ENCODE measurements at regions not wholly inside any gene's neighbourhood (a gene's known extent, or its start where the extent isn't known, plus 50 kb on each side); places are given as distances from the start of the nearest gene placed in this dataset.

- Histone ChIP-seq H3K4me3 (ENCODE audit: insufficient read depth, low read depth, low read length) (no peak overlapping the region), H3K56ac (ENCODE audit: extremely low read depth, insufficient read depth, low read length) (no peak overlapping the region), H3K9me3 (ENCODE audit: control insufficient read depth, insufficient read depth, low read length) (no peaks in the 10 kb centered on the region), H3K4me2 (ENCODE audit: low read depth, low read length) (no peak overlapping the region), H3K79me1 (ENCODE audit: low read depth in 1 of 2, low read length in 2 of 2) (no peaks in the 10 kb centered on the region), H3K36me3 (ENCODE audit: control insufficient read depth, insufficient read depth, low read length) (no peaks in the 10 kb centered on the region), H3K4ac (ENCODE audit: low read depth, low read length) (no peak overlapping the region), H2AFZ (replicated peaks; ENCODE audit: low read length, poor library complexity) (no peak overlapping the region), H2BK15ac (ENCODE audit: low read depth, low read length) (no peak overlapping the region), H3K27ac (ENCODE audit: insufficient read depth, low read length) (no peak overlapping the region), H3K9ac (ENCODE audit: low read depth, low read length) (no peak overlapping the region), H4K91ac (ENCODE audit: insufficient read depth, low read depth, low read length) (no peak overlapping the region), H3K14ac (replicated peaks; ENCODE audit: low read depth, low read length) (no peak overlapping the region), H2BK20ac (ENCODE audit: low read depth, low read length) (no peak overlapping the region), H3K18ac (ENCODE audit: low read depth, low read length) (no peak overlapping the region), H3K23ac (ENCODE audit: low read depth, low read length) (no peak overlapping the region), H2AK9ac (replicated peaks; ENCODE audit: low read depth, low read length, poor library complexity) (no peak overlapping the region), H3K27me3 (ENCODE audit: control insufficient read depth, insufficient read depth, low read length) (peaks cover 8% of the 10 kb centered on the region), H2AK5ac (ENCODE audit: low read depth, low read length) (no peak overlapping the region), H2BK120ac (ENCODE audit: low read depth, low read length) (no peak overlapping the region), H4K5ac (ENCODE audit: low read depth, low read length) (no peak overlapping the region), H2BK5ac (ENCODE audit: low read depth, low read length, poor library complexity, severe bottlenecking) (no peak overlapping the region), H4K20me1 (ENCODE audit: insufficient read depth, low read length) (no peaks in the 10 kb centered on the region), H3K4me1 (ENCODE audit: control insufficient read depth, insufficient read depth, low read length) (no peaks in the 10 kb centered on the region), H4K8ac (ENCODE audit: low read depth in 2 of 2, low read length in 2 of 2) (no peak overlapping the region), H3K9me1 (ENCODE audit: insufficient read depth, low read length) (no peaks in the 10 kb centered on the region)
- 80% methylated on average over 1 of the region's 3 CpGs; no CpG with 5 or more reads in 1 of the 2 experiments for WGBS, 2 experiments (ENCODE audit: extremely low coverage in 2 of 2, insufficient read length in 1 of 2)
- dilution Hi-C loops (cut with HindIII; ENCODE audit: low sequenced_read_pairs, unreplicated experiment) (no loop called here), in situ Hi-C loops (cut with MboI; ENCODE audit: low sequenced_read_pairs) (no loop called here), intact Hi-C loops (cut with micrococcal nuclease) (no loop called here)
- TF ChIP-seq SMC3 (IDR thresholded peaks at IDR 0.05; ENCODE audit: low read depth, low read length) = no peak
- no peak for TF ChIP-seq MAZ (IDR thresholded peaks at IDR 0.05; ENCODE audit: borderline replicate concordance, low read depth, low read length)
- TF ChIP-seq POLR2A (IDR thresholded peaks at IDR 0.05; ENCODE audit: low read depth, low read length) = no peak
- no peak for TF ChIP-seq CTCF (conservative IDR thresholded peaks at IDR 0.05; ENCODE audit: low read depth, low read length)
- no peak for TF ChIP-seq FOS (IDR thresholded peaks at IDR 0.05; ENCODE audit: low read depth, low read length)
- TF ChIP-seq MAFK (IDR thresholded peaks at IDR 0.05; ENCODE audit: low read depth, low read length) = no peak
- TF ChIP-seq ELK1 (IDR thresholded peaks at IDR 0.05; ENCODE audit: borderline replicate concordance, low read depth, low read length) = no peak
- no peak for TF ChIP-seq USF2 (IDR thresholded peaks at IDR 0.05; ENCODE audit: low read depth, low read length)
- TF ChIP-seq CHD1 (IDR thresholded peaks at IDR 0.05; ENCODE audit: low read depth, low read length) = no peak
- TF ChIP-seq MXI1 (IDR thresholded peaks at IDR 0.05; ENCODE audit: borderline replicate concordance, low read depth, low read length) = no peak
- no peak for TF ChIP-seq RAD21 (IDR thresholded peaks at IDR 0.05; ENCODE audit: low read length)
- no peak for TF ChIP-seq RFX5 (IDR thresholded peaks at IDR 0.05; ENCODE audit: low read depth, low read length)
- TF ChIP-seq NFE2L2 (IDR thresholded peaks at IDR 0.05; ENCODE audit: low read depth, low read length) = no peak
- no peak for TF ChIP-seq BHLHE40 (IDR thresholded peaks at IDR 0.05; ENCODE audit: low read depth, low read length)
- no peak for TF ChIP-seq CEBPB (IDR thresholded peaks at IDR 0.05; ENCODE audit: low read depth, low read length)
- ChIA-PET POLR2A (ENCODE audit: unreplicated experiment) (no interaction called here), CTCF (no interaction called here)
- no peak for ATAC-seq (ENCODE audit: low read depth)
- no peak for DNase-seq
- BruUV-seq (replicated peaks) = no TSS peak
Observed at GRCh38 chr18:8517276-8517675, 92.0 kb upstream of the RAB12 start.
